OCI-LY1 (cell line): ENCODE measurements at regions not wholly inside any gene's neighbourhood (a gene's known extent, or its start where the extent isn't known, plus 50 kb on each side); places are given as distances from the start of the nearest gene placed in this dataset.

ENCODE experiments used
- H2AFZ ChIP-seq: fragments of 200-600 bp; sonication (generic), shearing (Covaris generic); 2 replicates; pipeline ENCODE4 v1.6.0; 2014; ENCODE audit warnings: antibody characterized with exemption, mild to moderate bottlenecking, low read length
- H3F3A ChIP-seq: fragments of 200-600 bp; sonication (generic), shearing (Covaris generic); 2 replicates; pipeline ENCODE4 v1.6.0; 2014; ENCODE audit warnings: mild to moderate bottlenecking, antibody characterized with exemption, low read length, moderate library complexity; ENCODE audit not compliant: insufficient read depth
- H3K27ac ChIP-seq: fragments of 200-600 bp; sonication (generic); 2 replicates; pipeline ENCODE4 v1.5.1; 2014; ENCODE audit warnings: low read length, mixed run types, mild to moderate bottlenecking, low read depth; ENCODE audit not compliant: poor library complexity, severe bottlenecking
- H3K27me3 ChIP-seq: fragments of 200-600 bp; sonication (generic); 2 replicates; pipeline ENCODE4 v1.6.0; 2014; ENCODE audit warnings: antibody characterized with exemption, mild to moderate bottlenecking, low read length, moderate library complexity; ENCODE audit not compliant: insufficient read depth
- H3K36me3 ChIP-seq: fragments of 200-600 bp; sonication (generic); 2 replicates; pipeline ENCODE4 v1.6.1; 2014; ENCODE audit warnings: mild to moderate bottlenecking, antibody characterized with exemption, low read length, moderate library complexity, mixed read lengths; ENCODE audit not compliant: insufficient read depth
- H3K4me1 ChIP-seq: fragments of 200-600 bp; sonication (generic); 2 replicates; pipeline ENCODE4 v1.5.1; 2014; ENCODE audit warnings: mild to moderate bottlenecking, low read length, moderate library complexity; ENCODE audit not compliant: insufficient read depth, severe bottlenecking
- H3K4me2 ChIP-seq: fragments of 200-600 bp; sonication (generic), shearing (Covaris generic); 2 replicates; pipeline ENCODE4 v1.6.1; 2014; ENCODE audit warnings: low read length
- H3K4me3 ChIP-seq: fragments of 200-600 bp; sonication (generic); 2 replicates; pipeline ENCODE4 v1.5.1; 2014; ENCODE audit warnings: low read length, low read depth, mild to moderate bottlenecking, mixed read lengths; ENCODE audit not compliant: poor library complexity, severe bottlenecking
- H3K79me2 ChIP-seq: fragments of 200-600 bp; shearing (Covaris generic); 2 replicates; pipeline ENCODE4 v1.6.1; 2016; ENCODE audit warnings: mixed run types, low read length, mixed read lengths; ENCODE audit not compliant: insufficient read depth
- H3K9ac ChIP-seq: fragments of 200-600 bp; sonication (generic), shearing (Covaris generic); 2 replicates; pipeline ENCODE4 v1.6.1; 2014; ENCODE audit warnings: mild to moderate bottlenecking, low read length, mixed read lengths
- H3K9me2 ChIP-seq: fragments of 200-600 bp; sonication (generic), shearing (Covaris generic); 2 replicates; pipeline ENCODE4 v1.6.1; 2014; ENCODE audit warnings: low read depth, mild to moderate bottlenecking, low read length, mixed read lengths
- H3K9me3 ChIP-seq: fragments of 200-600 bp; shearing (Covaris generic); 2 replicates; pipeline ENCODE4 v1.6.1; 2014; ENCODE audit warnings: low read length, mixed read lengths
- H4K20me1 ChIP-seq: fragments of 200-600 bp; sonication (generic), shearing (Covaris generic); 2 replicates; pipeline ENCODE4 v1.6.0; 2016; ENCODE audit warnings: mild to moderate bottlenecking, low read length; ENCODE audit not compliant: insufficient read depth
- CTCF ChIP-seq: fragments of 200-600 bp; sonication (generic), shearing (Covaris generic); IDR thresholded peaks from 2 replicates; pipeline ENCODE4 v1.5.1; 2017; ENCODE audit warnings: mild to moderate bottlenecking, antibody characterized with exemption, low read length, moderate library complexity, mixed read lengths
- EZH2 ChIP-seq: fragments of 200-600 bp; sonication (generic), shearing (Covaris generic); IDR thresholded peaks from 2 replicates; pipeline ENCODE4 v1.8.0; 2017; ENCODE audit warnings: borderline replicate concordance, mixed run types, mild to moderate bottlenecking, antibody characterized with exemption, low read length, moderate library complexity, mixed read lengths

GRCh38 chr20:61024390-61024789 is 227.7 kb upstream of the CDH4 start:
- no peak overlapping the region for H3K4me3 ChIP-seq
- no peaks in the 10 kb centered on the region for H3K4me1 ChIP-seq
- no peaks in the 10 kb centered on the region for H3K9me3 ChIP-seq
- no peaks in the 10 kb centered on the region for H3K9me2 ChIP-seq
- no peak overlapping the region for H3K27ac ChIP-seq
- TF ChIP-seq CTCF (no peak), EZH2 (no peak)
- H3K79me2 ChIP-seq: no peaks in the 10 kb centered on the region
- H3F3A ChIP-seq: no peaks in the 10 kb centered on the region
- H4K20me1 ChIP-seq: no peaks in the 10 kb centered on the region
- no peaks in the 10 kb centered on the region for H3K36me3 ChIP-seq
- no peak overlapping the region for H3K9ac ChIP-seq
- no peak overlapping the region for H3K4me2 ChIP-seq
- no peaks in the 10 kb centered on the region for H3K27me3 ChIP-seq
- H2AFZ ChIP-seq: no peak overlapping the region

- Histone ChIP-seq H2AFZ (no peak overlapping the region), H3K79me2 (no peaks in the 10 kb centered on the region), H3K9me2 (no peaks in the 10 kb centered on the region), H3K36me3 (no peaks in the 10 kb centered on the region), H4K20me1 (no peaks in the 10 kb centered on the region), H3K9me3 (no peaks in the 10 kb centered on the region), H3K9ac (no peak overlapping the region), H3K27ac (no peak overlapping the region), H3K4me3 (no peak overlapping the region), H3K27me3 (no peaks in the 10 kb centered on the region), H3K4me1 (no peaks in the 10 kb centered on the region), H3F3A (no peaks in the 10 kb centered on the region), H3K4me2 (no peak overlapping the region)
- TF ChIP-seq CTCF: no peak
- TF ChIP-seq EZH2: no peak
Observed at GRCh38 chr20:61025536-61025935, 226.5 kb upstream of the CDH4 start.

- no peaks in the 10 kb centered on the region for H3K27me3 ChIP-seq
- no peaks in the 10 kb centered on the region for H3K4me1 ChIP-seq
- no peaks in the 10 kb centered on the region for H3K9me3 ChIP-seq
- no peak overlapping the region for H3K4me2 ChIP-seq
- no peaks in the 10 kb centered on the region for H4K20me1 ChIP-seq
- TF ChIP-seq EZH2: no peak
- no peak for TF ChIP-seq CTCF
- no peak overlapping the region for H3K9ac ChIP-seq
- no peak overlapping the region for H3K27ac ChIP-seq
- no peak overlapping the region for H2AFZ ChIP-seq
- no peaks in the 10 kb centered on the region for H3F3A ChIP-seq
- H3K36me3 ChIP-seq: no peaks in the 10 kb centered on the region
- H3K4me3 ChIP-seq: no peak overlapping the region
- H3K9me2 ChIP-seq: no peaks in the 10 kb centered on the region
- no peaks in the 10 kb centered on the region for H3K79me2 ChIP-seq
Observed at GRCh38 chr20:61026173-61026572, 225.9 kb upstream of the CDH4 start.
